Activated T-cell treated with anti-CD3 and anti-CD28 coated beads for 24 hours (primary cell): ENCODE measurements at regions not wholly inside any gene's neighbourhood (a gene's known extent, or its start where the extent isn't known, plus 50 kb on each side); places are given as distances from the start of the nearest gene placed in this dataset.

Source experiments
- DNase-seq: peaks from one replicate; pipeline ENCODE4 v3.0.0-alpha.2; 2020; ENCODE audit warnings: low read depth

DNA sequence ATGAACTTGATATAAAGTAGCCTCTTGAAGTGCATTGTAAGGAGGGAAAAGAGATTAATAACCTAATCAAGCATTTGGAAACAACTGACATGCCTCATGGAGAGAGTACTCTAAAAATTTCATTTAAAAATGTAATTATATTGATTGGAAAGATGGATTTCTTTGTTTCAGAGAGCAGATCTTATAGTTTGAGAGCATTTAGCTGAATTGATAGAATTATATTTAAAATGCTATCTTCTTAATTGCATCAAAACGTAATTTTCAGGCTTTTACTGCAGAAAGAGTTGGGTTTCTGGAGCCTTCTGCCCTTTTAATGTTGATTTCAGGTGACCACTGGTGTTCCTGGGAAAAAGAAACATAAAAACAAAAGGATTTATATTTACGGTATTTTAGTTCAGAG lies 130.6 kb downstream of the EDN3 start:
- no peak for DNase-seq

DNA sequence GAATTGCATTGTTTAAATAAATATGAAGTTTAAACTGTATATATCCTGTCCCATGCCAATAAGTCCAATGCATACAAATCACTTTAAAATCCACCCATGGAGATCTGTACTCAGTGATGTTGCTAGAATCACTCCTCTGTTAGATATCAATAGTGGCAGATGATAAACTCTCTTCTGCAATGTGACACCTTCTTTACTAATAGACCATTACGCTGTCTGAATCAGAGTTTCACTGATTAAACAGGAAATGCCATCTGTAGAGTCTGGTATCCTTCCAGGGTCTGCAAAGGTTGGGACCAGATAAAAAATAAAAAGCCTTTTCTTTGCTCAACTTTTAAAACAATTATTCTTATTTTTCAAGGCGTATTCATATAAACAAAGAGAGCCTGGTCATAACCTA lies 134.5 kb downstream of the EDN3 start:
- no peak for DNase-seq

DNA sequence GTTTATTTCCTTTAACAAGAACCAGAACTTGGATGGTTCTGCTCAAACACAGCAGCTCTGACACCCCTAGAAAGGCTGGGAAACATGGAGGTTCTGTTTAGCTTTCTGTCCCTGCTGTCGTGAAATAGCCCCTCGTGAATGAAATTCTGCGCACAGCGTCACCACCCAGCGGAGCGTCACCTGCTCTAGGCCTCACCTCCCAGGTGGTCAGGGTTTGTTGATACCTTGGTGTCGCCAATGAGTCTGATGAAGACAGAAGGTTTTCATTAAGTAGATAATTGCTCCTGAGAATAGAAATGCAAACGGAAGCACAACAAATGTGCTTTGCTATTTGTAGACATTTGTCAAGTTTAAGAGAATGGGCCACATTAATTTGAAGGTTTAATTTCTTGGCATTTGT lies 135.1 kb downstream of the EDN3 start:
- DNase-seq = no peak

DNA sequence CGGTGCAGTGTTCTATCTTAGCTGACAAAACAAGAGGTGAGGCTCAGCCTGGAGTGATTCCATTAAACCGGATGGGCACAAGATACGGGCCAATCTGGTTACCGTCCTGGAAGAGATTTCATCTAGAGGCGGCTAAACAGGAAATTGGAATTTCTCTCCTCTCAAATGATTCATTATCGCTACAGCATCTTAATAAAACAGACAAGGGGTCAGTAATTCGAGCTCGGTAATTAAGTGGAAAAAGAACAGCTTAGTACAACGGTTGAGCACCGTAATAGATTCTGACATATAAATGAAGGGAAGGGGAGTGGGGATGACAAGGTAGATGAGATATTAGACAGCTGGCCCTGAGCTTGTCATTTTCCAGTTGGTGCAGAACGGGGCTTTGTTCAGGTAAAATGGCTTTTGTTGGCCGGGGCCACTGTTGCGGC lies 137.2 kb downstream of the EDN3 start:
- DNase-seq = no peak

DNA sequence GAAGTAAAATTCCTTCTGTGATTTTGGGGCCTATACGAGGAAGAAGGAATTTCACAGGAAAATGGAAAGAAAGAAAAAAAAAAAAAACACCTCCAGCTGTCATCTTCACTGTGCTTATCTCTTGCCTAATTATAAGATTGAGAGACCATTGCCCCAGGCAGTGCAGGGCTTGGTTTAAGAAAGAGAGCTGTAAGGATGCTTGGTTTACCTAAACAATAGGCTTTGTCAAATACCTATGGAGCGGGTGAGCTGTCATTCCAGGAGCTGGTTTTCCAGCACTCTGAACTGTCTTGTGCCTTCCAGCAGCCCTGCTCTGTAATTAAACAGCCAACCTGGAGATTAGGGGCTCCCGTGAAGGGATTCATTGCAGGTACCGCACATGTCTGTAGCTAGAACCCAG lies 137.8 kb downstream of the EDN3 start:
- no peak for DNase-seq

DNA sequence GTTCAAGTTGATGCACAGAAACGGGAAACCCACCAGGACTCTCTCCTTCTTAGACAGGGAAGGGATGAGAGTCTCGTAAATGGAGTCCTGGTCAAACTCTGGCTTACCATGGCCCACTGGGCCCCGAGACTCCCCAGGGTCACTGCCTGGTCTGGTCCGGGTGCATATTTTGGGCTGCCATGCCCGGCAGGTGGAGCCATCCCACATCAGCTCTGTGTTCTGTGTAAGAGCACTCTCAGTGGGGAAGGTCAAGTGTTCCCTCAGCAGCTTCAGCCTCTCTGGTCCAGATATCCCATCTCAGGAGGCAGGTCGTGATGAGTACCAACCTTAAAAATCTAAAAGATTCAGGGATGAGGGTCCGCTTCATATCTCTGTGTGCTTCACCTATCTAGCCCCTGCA lies 138.8 kb downstream of the EDN3 start:
- no peak for DNase-seq

DNA sequence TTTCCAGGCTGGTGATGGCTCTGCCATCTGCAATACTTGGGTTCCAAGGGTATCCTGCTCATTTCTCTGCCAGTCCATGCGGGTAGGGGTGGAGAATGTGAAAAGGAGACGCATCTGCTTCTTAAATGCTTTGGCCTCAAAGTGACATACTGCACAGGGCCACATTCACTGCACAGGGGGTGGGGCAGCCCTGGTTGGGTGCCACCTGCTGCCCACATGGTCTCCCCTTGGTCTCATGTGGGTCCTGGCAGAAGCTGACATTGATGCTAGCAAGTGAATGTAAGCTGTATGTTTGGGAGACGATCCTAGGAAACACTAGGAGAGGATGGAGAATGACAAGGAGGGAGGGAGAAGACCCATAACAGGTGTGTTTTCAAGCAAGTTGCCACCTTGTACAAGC lies 140.9 kb downstream of the EDN3 start:
- no peak for DNase-seq

DNA sequence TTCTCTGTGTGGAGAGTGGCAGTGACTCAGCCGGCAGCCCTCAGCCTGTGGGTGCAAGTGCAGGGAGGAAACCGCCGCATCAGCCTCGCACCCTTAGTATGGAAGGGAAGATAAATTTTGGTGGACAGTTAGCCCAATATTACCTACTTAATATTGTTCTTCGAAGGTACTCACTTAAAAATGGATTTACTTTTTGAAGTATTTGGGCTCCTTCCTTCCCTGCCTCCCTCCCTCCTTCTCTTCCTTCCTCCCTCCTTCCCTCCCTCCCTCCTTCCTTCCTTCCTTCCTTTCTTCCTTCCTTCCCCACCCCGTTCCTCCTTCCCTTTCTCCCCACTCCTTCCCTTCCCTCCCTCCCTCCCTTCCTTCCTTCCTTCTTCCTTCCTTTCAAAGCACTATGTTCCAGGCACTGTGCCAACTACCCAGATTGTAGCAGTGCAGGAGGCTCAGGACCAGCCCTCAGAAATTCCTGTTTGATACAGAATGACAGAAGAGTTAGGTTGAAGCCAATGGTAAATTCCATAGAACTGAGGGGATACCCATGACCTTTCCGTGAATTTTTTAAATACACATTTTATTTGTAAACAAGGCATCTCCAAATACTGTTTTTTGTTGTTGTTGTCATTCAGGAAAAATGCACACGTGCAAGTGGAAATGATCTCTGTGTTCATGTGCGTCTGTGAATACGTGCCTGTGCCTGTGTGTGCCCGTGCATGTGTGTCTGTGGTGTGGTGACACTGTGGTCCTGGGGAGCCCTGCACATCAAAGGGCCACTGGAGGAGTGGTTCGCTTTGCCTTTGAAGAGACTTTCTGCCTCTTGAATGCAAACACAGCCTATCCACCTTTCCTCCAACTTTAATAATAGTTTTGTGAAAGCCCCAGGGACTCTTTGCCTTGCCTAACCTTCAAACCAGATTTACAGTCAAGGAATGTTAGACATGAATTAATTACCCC lies 141.7 kb downstream of the EDN3 start:
- DNase-seq = no peak

DNA sequence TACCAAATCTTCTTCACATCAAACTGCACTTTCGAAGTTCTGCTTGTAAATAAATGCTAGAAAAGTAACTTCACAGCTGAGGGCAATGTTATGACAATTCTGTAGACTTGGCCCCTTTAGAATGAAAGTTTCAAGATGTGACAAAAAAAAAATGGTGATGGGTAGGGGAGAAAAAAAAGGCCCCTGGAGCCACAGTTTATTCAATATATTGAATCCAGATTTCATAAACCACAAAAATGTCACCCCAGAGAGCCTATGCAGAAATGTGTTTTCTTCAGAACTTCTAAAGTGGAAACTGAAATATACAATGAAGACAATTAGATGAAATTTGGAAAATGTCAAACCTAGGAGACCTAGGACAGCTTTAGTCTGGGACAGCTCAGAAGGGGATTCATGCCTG lies 143.1 kb downstream of the EDN3 start:
- DNase-seq = no peak

DNA sequence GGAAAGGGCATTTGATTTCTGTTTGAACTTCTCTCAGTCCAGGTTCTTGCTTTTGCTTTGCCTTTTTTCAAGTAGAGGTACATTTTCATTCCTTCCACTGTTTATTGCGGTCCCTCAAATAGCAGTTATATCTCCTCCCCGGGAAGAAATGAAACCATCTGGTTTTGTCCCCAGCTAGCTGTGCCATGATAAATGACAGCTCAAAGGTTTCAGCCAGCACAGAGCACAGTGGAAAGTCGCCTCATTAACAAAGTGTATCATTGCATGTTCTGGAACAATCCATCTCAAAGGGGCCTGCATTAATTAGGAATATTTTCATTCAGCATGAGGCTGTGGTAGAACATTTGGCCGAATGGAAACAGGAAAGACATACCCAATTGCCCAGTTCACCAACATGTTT lies 146.0 kb downstream of the EDN3 start:
- DNase-seq = no peak

DNA sequence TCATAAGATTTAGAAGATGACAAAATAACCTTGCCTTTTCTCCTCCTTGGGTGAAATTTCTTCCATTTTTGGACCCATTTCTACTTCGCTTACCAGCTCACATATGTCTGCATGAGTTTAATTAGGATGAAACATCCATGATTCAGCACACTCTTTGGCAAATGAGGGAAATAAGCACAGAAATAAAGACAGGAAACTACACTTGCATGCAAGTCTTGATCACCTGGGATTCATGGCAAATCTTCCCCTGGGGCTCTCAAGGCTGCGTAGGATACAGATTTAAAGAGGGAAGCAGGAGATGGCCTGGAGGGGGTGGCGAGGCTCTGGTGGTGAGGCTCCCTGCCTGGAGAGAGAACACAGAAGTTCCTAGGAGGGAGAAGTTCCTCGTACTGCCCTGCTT lies 147.8 kb downstream of the EDN3 start:
- no peak for DNase-seq

DNA sequence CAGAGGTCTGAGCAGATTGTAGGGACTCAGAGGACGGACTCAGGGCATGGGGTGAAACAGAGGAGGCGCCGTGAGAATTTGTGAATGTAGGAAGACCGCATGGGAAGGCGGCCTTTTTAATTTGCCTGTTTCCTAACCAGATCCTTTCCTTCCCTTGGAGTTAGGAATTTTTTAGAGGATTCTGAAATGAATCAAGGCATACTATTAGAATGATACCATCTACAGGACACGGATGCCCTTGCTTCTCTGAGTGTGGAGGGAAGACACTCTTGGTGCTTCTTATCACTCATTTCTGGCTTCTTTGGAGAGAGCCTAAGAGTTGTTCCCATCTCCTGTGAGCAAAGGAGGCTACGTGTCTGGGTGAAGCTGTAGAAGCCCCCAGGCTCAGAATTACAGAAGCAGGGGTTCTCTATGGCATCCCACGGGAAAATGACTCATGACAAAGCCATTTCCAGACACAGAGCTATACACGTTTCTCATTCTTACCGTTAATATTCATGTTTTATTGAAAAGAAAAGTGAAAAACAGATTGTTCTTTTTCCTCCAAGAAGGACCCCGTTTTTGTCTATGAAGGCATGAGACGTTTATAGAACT lies 148.5 kb downstream of the EDN3 start:
- no peak for DNase-seq

DNA sequence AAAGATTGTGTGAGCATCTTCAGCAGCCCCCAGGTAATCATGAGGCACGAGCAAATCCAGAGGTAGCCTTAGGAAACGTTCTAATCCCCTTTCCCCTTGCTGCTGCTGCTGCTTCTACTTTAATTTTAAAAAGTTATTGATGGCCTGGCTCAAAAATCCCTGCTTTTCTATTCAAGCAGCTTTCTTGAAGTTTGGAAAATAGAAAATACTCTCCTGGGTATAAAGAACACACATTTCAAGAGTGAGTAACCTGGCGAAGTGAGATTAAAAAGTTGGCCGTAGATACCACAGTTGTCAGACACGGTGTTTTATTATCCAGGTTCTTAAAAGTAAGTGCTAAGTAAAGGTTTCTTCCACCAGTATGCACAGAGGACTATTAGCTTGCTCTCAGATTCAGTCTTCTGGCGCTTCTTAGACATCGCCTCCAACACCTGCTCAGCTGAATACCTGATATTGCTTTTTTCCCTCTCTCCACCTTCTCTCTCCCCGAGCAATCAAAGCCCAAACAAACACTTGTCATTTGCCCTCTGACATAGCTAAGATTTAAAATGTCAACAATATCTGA lies 150.7 kb downstream of the EDN3 start:
- DNase-seq = no peak

DNA sequence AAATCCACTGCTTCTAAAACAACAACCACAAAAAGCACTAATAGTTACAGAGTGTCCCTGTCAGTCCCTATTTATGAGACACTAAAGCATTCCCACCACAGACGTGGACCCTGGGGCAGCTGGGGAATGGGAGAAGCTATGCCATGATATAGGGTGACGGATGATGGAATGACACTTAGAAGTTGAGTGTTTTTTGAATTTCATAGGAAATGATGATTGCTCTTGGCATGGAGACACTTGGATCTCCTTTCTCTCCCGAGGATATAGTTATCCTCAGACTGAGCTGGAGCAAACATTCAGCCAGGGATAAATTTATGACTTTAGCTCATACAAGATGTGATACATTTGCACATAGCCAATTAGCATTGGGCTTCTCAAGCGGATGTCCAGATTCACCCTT lies 151.2 kb downstream of the EDN3 start:
- no peak for DNase-seq

DNA sequence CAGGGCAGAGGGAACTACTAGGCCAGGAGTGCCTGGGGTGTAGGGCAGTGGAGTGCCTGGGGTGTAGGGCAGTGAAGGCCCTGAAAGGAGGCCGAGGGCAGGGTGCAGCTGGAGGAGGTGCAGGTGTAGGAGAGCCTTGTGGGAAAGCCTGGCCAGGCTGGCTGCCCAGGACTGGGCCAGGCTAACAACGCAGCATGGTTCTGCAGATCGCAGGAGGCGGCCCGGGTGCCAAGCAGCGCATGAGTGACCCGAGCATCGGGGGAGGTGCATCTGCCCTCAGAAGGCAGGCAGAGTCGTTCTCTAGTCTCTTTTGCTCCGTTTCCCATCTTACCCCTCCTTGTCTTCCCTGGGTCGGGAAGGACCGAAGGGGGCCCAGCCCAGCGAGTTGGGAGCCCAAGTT lies 151.5 kb upstream of the PHACTR3 start:
- no peak for DNase-seq

DNA sequence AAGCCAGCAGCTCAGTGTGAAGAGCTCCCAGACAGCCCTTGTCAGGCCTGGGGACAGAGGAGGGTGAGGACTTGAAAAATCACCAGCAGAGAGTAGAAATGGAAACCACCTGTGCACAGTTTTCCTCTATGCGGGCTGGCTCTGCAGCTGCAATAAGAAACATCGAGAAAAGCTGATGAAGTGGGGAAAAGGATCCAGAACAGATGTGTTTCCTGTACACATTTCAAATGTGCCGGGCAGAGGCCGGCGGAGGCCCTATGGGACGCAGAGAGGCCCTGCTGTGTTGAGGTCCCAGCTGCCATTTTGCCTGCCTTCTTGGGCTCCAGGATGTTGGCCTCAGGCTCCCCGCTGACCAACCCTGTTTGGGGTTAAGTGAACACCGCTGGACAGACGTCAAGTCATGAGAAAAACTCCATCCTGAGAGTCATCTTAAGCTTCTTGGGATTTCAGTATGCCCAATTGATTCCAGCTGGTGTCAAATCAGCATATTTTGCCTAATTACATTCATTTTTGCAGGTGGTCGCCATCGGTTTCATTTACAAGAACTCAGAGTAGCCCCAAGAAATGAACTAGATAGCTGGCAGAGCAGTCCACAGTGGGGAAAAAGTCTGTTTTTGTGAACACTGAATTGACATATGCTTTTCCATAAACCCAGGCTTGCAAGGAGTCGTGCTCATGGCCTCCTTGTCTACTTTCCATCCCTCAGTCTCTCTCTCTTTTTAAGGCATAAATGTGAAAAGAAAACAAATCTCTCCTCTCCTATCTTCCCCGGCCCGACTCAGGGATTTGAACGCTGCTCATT lies 150.4 kb upstream of the PHACTR3 start:
- DNase-seq = no peak

DNA sequence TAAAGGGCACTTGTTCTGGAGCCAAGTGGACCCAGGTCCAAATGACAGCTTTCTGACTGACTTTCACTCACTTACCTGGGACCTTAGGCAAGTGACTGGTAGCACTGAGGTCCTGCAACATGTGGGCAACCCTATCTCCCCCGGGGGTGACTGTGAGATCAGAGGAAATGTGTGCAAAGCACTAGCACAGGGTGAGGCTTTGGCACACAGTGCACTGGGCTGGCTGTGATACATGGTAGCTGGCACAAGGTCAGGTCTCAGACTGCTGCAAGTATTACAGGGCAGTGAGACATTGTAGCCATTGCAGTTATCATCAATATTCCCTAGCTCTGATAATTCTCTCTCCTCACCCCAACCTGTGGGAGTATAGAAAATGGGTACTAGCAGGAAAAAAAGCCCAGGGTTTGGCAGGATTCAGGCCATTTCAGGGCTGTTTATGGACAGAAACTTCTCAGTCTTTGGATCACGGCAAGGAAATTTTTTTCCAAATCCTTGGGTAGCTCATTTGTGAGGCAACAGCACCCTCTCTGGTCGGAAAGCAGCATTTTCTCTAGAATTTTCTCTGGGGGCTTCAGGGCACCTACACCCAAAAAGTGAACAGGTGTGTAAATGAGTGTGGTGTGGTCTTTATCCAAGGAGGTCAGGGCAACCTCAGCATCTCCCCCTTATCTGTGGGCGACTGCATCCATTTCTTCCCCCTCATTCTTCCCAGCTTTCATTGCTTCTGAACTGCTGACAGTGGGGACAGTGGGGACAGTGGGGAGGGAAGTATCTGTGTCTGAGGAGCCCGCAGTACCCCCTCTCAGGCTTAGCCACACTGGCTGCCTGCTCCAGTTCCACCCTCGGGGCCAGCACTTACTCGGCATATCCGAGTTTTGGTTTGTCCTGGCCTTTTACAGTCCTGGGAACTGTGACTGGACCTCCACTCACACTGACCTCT lies 148.7 kb upstream of the PHACTR3 start:
- no peak for DNase-seq

DNA sequence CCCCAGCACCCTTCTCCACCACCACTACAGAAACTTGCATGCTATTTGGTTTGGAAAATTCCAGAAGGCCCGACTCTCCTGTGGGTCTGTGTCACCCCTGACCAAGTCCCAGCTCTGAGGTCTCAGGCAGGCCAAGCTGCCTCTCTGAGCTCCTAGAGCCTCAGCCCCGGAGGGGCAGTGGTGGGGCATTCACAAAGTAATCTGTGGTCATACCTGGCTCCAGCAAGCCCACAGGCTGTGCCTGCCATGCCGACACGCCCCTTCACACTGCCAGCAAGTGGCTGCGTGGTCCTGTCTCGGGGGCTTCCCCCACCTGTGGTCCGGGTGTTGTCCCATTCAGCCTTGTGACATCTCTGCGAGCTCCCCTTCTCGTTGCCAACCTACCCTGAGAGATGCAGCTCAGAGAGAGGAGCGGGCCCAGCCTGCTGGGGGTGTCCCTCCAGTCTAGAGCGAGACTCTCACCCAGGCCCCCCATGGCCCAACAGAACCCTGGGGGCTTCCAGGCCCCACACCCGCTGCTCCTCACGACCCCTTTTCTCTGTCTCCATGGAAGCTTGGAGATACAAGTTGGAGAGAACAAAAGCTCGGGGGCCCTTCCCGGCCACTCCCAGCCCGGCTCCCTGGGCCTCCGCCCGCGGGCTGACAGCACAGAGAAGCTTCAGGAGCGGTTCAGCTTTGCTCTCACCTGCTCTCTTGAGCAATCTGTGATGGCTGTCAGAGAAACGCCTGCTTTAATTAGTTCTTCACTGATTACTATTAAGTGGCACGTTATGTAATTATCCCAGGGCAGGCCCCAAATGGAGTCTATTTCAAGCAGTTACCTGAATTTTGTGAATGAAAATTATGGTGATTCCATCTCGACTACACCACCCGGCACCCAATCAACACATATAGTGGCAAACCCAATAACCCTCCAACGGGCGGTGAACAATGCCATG lies 147.7 kb upstream of the PHACTR3 start:
- DNase-seq = no peak

DNA sequence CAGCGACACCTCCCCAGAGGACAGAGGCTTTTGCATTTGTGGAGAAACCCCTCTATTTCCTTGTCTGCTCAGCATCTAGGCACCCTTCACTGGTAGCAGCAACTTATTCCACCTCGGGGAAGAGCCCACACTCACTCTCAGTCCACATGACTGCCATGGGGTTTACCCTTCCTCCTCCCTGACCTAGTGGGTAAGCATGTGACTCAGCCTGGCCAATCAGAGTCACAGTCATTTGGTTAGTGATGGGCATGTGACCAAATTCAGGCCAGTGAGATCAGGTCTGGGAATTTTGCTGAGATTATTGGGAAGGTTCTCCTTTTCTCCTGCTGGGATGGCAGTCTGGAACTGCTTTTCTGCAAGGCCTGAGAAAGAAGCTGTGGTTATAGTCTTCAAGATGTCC lies 145.7 kb upstream of the PHACTR3 start:
- DNase-seq = no peak

DNA sequence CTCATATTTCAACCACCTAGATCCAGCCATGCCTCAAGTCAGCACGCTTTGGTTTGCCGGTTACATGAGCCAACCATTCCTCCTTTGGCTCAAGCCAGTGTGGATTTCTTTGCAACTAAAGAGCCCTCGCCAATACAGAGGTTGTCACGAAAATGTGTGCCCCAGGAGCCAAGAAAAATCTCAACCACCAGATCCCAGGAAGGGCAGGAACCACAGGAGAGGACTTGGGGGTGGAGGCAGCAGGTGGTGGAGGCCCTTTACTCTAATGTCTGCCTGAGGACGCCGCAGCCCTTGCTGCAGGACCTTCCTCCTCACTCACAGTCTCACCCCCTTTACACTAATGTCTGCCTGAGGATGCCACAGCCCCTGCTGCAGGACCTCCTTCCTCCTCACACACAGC lies 144.8 kb upstream of the PHACTR3 start:
- no peak for DNase-seq
